GM12892 (cell line): ENCODE measurements at regions not wholly inside any gene's neighbourhood (a gene's known extent, or its start where the extent isn't known, plus 50 kb on each side); places are given as distances from the start of the nearest gene placed in this dataset.

Experiments used
- DNase-seq: peaks from one replicate; pipeline ENCODE4 v3.0.0; 2011; ENCODE audit not compliant: insufficient read length
- FAIRE-seq: peaks from 2 replicates; lab custom pipeline; 2011; peaks lifted over from hg19 to GRCh38; lab: Jason Lieb, UNC
- POLR2A ChIP-seq: IDR thresholded peaks from 2 replicates; pipeline ENCODE4 v1.6.1; 2011; ENCODE audit warnings: low read depth, low read length, control low read depth
- POLR2AphosphoS5 ChIP-seq: IDR thresholded peaks from 2 replicates; pipeline ENCODE4 v1.6.1; 2011; ENCODE audit warnings: low read depth, low read length, control low read depth
- TAF1 ChIP-seq: IDR thresholded peaks from 2 replicates; pipeline ENCODE4 v1.6.1; 2011; ENCODE audit warnings: low read depth, mild to moderate bottlenecking, control low read depth, low read length, borderline replicate concordance

- no peak for TF ChIP-seq POLR2A
- TF ChIP-seq TAF1: no peak
- no peak for TF ChIP-seq POLR2AphosphoS5
- FAIRE-seq (no peak), DNase-seq (no peak)
Observed at GRCh38 chr6:15044948-15045347, 200.9 kb upstream of the JARID2 start.

GRCh38 chr6:15046751-15047150 lies 199.1 kb upstream of the JARID2 start:
- FAIRE-seq (no peak), DNase-seq (no peak)
- TF ChIP-seq POLR2AphosphoS5 (no peak), POLR2A (no peak), TAF1 (no peak)

GRCh38 chr6:15048367-15048766 lies 197.5 kb upstream of the JARID2 start:
- TF ChIP-seq POLR2AphosphoS5: no peak
- DNase-seq (no peak), FAIRE-seq (no peak)

- no peak for FAIRE-seq
- TF ChIP-seq POLR2A: no peak
- no peak for TF ChIP-seq POLR2AphosphoS5
- DNase-seq: no peak
Observed at GRCh38 chr6:15058200-15059061, 187.4 kb upstream of the JARID2 start.

GRCh38 chr6:15061180-15061641 lies 184.7 kb upstream of the JARID2 start:
- DNase-seq (no peak), FAIRE-seq (no peak)
- TF ChIP-seq POLR2AphosphoS5 (no peak), TAF1 (no peak), POLR2A (no peak)

- TF ChIP-seq POLR2A: no peak
- no peak for TF ChIP-seq TAF1
- TF ChIP-seq POLR2AphosphoS5: no peak
- FAIRE-seq (no peak), DNase-seq (no peak)
Observed at GRCh38 chr6:15061908-15062515, 183.9 kb upstream of the JARID2 start.

GRCh38 chr6:15062516-15063252 lies 183.2 kb upstream of the JARID2 start:
- DNase-seq (no peak), FAIRE-seq (no peak)
- TF ChIP-seq POLR2A (no peak), POLR2AphosphoS5 (no peak), TAF1 (no peak)

- no peak for DNase-seq
- no peak for TF ChIP-seq TAF1
- no peak for FAIRE-seq
Observed at GRCh38 chr6:15063253-15063853, 182.5 kb upstream of the JARID2 start.

GRCh38 chr6:15065261-15065989 lies 180.4 kb upstream of the JARID2 start:
- FAIRE-seq (no peak), DNase-seq (no peak)
- TF ChIP-seq POLR2A (no peak), POLR2AphosphoS5 (no peak), TAF1 (no peak)

- no peak for FAIRE-seq
- DNase-seq: no peak
- TF ChIP-seq POLR2A: no peak
- TF ChIP-seq TAF1: no peak
- no peak for TF ChIP-seq POLR2AphosphoS5
Observed at GRCh38 chr6:15066089-15066758, 179.6 kb upstream of the JARID2 start.
